ENCODE measurements at regions not wholly inside any gene's neighbourhood (a gene's known extent, or its start where the extent isn't known, plus 50 kb on each side); places are given as distances from the start of the nearest gene placed in this dataset.

DNA sequence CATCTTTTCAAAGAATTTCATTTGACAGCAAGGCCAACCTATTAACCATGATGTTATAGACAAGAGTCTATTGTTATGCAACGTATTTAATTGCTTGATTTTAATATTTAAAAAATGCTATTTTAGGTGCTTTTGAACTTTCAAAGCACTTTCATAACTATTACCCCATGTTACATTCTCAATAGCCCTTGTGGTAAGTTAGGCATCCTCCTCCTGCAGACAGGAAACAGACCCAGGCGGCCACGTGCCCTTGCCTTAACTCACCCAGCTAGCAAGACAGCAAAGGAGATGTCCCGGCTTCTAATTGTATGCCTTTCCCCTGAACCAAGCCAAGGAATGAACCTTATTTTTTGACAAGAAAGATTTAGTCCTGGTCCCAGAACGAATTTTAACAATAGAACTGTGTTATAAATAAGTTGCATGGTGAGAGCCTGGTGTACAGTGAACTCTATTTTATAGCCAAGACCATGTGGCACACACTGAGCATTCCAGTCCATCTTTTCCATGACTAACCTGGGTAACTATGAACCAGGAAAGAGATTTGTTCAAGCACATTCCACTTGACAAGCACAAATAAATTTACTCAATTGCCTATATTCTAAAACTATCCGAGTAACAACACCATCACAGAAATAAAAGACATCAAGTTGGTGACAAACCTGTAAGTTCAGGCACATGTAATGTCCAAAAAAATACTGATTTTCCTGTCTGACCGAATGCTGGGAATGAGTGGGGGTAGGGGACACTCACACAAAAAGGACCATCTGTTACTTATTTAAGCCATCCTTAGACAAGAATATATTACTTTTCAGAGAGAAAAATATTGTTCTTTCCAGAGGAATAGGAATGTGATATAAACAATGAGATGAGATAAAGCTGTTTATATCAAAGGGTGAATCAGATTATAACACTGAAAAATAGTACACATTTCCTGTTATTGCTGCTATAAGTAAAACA, 163.0 kb downstream of the EFNB2 start:
- no peak for TF ChIP-seq CTCF (IDR thresholded peaks at IDR 0.05)
- no peak for TF ChIP-seq POLR2AphosphoS5 (IDR thresholded peaks at IDR 0.05)
- no peak for TF ChIP-seq POLR2A (IDR thresholded peaks at IDR 0.05; ENCODE audit: low read depth)
- no peak for TF ChIP-seq EP300 (IDR thresholded peaks at IDR 0.05)

All from esophagus muscularis mucosa (tissue), 4 donors.